GM13977 (cell line): ENCODE measurements at regions not wholly inside any gene's neighbourhood (a gene's known extent, or its start where the extent isn't known, plus 50 kb on each side); places are given as distances from the start of the nearest gene placed in this dataset.
"Not testable (repeated sequence)": the region's sequence is repeated elsewhere in the genome, so short reads cannot be mapped to it uniquely, and the experiment has no call there.

Experiments
- DNase-seq: peaks from one replicate; pipeline ENCODE4 v3.0.0; 2012; ENCODE audit warnings: low spot score
- in situ Hi-C: fragments of 300-500 bp; cut with MboI; formaldehyde crosslinking; loops from one replicate; pipeline ENCODE4 v1.12.0; 2022; ENCODE audit warnings: low sequenced_read_pairs, low pct_unique_long_range_greater_than_20kb, mixed read lengths, inconsistent platforms; ENCODE audit not compliant: unreplicated experiment
- TF ChIP-seq, protein P1 (sequence below): IDR thresholded peaks from 2 replicates; pipeline ENCODE4 v1.5.1; 2012; ENCODE audit warnings: mild to moderate bottlenecking, control low read depth; ENCODE audit not compliant: insufficient read depth; ENCODE audit errors: extremely low read depth, missing control alignments

DNA sequence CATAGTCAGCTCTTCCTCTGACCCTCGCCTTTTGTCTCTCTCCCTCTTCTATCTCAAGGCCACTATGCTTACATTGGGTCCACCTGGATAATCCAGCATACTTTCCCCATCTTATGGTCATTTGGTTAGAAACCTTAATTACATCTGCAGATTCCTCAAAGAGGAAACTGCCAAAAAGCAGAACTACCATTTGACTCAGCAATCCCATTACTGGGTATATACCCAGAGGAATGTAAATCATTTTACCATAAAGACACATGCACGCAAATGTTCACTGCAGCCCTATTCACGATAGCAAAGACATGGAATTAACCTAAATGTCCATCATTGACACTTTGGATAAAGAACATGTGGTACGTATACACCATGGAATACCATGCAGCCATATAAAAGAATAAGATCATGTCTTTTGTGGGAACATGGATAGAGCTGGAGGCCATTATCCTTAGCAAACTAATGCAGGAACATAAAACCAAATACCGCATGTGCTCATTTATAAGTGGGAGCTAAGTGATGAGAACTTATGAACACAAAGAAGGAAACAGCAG lies 114.8 kb upstream of the NPY start:
- no peak for DNase-seq
- TF ChIP-seq, protein P1, sequence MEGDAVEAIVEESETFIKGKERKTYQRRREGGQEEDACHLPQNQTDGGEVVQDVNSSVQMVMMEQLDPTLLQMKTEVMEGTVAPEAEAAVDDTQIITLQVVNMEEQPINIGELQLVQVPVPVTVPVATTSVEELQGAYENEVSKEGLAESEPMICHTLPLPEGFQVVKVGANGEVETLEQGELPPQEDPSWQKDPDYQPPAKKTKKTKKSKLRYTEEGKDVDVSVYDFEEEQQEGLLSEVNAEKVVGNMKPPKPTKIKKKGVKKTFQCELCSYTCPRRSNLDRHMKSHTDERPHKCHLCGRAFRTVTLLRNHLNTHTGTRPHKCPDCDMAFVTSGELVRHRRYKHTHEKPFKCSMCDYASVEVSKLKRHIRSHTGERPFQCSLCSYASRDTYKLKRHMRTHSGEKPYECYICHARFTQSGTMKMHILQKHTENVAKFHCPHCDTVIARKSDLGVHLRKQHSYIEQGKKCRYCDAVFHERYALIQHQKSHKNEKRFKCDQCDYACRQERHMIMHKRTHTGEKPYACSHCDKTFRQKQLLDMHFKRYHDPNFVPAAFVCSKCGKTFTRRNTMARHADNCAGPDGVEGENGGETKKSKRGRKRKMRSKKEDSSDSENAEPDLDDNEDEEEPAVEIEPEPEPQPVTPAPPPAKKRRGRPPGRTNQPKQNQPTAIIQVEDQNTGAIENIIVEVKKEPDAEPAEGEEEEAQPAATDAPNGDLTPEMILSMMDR, result no peak
- in situ Hi-C loops, result no loop called here

DNA sequence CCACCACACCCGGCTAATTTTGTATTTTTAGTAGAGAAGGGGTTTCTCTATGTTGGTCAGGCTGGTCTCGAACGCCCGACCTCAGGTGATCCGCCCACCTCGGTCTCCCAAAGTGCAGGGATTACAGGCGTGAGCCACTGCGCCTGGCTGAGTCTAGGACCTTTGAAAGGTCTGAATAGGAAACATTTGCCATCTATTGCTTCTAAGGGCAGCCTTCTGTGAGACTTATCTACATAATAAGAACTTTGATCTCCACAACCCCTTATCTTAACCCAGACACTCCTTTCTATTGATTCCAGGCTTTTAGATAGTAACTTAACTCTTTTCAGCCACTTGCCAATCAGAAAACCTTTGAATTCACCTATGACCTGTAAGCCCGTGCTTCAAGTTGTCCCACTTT lies 112.0 kb upstream of the NPY start:
- DNase-seq, in situ Hi-C loops: not testable (repeated sequence)

DNA sequence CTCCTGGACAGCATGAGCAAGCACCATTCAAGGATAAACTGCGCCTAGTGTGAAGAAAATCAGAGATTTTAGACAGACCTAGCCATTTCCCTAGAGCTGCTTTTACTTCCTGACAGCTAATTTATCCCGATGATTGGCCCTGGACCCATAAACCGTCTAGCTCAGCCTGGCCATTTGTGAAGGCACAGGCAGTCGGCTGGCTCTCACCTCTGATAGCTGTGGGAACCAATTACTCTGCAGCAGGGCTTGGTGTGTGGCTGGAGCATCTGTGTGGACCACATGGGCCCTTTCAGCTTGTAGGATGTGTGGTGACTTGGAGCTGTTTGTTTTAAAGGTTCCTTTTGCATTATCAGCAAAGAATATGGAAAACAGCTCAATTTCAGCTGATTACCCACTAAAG lies 111.1 kb upstream of the NPY start:
- in situ Hi-C loops, result no loop called here
- TF ChIP-seq, protein P1, result no peak
- DNase-seq, result no peak

DNA sequence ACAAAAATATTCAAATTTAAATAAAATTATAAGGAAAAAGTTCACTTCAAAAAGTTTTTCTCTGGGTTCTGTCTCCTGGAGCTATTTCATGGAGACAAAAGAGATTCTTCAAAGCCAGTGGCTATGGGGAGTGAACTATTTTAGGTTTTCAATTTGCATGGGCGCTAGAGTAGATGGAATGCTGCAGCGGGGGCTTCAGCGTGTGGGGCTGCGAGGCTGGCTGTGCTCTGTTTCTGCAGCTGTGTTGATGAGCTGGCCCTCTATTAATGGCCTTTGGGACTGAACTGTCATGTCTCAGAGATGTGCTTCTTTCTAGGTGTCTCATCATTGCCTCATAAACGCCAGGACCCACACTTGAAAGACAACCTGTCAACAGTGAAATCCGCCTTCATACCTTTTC lies 108.4 kb upstream of the NPY start:
- TF ChIP-seq, protein P1, result no peak
- in situ Hi-C loops, result no loop called here
- DNase-seq, result no peak

DNA sequence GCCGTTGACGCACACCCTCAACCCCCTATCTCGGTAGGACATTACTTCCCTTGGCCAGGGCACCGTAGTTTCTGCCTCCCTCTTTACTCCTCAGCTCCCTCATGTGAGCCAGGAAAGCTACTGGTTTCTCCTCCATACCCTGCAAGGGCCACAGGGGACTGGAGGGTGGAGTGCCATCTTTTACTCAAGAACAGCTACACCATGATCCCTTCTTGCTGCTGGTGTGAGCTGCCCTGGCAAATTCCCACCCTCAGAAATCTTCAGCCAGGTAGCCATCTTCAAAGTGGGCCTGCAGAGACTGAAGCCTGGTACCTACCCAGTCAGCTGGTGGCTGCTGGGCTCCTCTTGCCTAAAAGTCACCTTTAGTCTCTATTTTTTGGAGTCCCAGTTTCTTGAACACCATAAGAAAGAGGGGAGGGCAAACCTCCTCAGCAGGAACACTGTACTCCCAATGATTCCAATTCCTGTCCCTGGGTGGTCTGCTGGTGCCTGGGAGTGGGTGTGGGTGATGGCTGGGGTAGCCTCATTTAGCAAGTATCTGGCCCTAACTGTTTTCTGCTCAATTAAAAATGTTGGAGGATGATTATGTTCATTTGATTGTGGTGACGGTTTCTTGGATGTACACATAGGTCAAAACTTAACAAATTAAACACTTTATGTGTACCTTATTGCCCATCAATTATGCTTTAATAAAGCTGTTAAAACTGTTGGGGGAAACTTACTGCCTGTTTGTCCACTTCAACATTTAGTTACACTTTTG lies 105.0 kb upstream of the NPY start:
- DNase-seq, result no peak
- TF ChIP-seq, protein P1, result no peak
- in situ Hi-C loops, result no loop called here

DNA sequence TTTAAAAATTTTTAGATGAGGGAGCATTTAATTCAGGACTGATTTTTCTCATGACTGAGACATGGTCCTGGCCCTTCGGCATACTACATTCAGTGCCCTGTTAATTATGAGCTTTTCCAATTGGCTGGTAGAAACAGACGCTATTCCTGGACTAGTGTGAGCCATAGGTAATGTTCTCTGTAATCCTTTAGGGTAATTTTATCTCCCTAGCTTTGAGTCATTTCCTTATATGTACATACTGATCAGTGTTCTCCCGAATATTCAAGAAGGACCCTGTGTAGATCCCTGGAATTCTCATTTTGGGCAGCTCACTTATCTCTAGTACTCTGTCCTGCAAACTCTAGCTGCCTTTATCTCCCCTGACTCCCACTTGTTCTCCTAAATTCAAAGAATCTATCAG lies 92.6 kb upstream of the NPY start:
- in situ Hi-C loops, result no loop called here
- DNase-seq, result no peak
- TF ChIP-seq, protein P1, result no peak

DNA sequence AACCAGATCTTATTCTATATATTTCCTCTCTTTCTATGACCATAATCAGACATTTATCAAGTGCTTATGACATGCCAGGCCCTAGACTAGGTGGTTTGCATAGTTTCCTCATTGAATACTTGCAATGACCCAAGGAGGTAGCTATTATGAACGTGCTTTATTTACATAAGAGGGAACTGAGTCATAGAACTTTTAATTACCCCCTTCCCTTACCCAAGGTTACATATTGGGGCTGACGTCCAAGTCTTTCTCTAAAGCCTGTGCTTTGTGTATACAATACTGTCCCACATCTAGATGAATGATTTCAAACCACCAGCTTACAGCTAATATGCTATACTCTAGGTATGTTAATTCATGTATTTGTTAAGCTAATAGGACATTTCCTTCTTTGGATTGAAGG lies 91.9 kb upstream of the NPY start:
- in situ Hi-C loops, result no loop called here
- TF ChIP-seq, protein P1, result no peak

More for the DNA sequence above, 91.9 kb upstream of the NPY start:
- DNase-seq, result no peak
